ENCODE measurements at regions not wholly inside any gene's neighbourhood (a gene's known extent, or its start where the extent isn't known, plus 50 kb on each side); places are given as distances from the start of the nearest gene placed in this dataset.

- Mint-ChIP-seq H3K4me3 (no peak overlapping the region), H3K36me3 (no peaks in the 10 kb centered on the region), H3K27ac (no peak overlapping the region), H3K4me1 (no peaks in the 10 kb centered on the region), H3K27me3 (peaks cover 0 to 3% of the 10 kb centered on the region in 2 donors), H3K9me3 (no peaks in the 10 kb centered on the region)
- no peak for DNase-seq
- ChIA-PET POLR2A (no interaction called here), CTCF (no interaction called here)
- Histone ChIP-seq H3K4me1 (ENCODE audit: insufficient read depth, low read length) (no peaks in the 10 kb centered on the region), H3K36me3 (ENCODE audit: insufficient read depth, low read length) (no peaks in the 10 kb centered on the region), H3K27ac (ENCODE audit: low read depth, low read length) (no peak overlapping the region), H3K9me3 (ENCODE audit: low read length) (no peaks in the 10 kb centered on the region), H3K4me3 (ENCODE audit: low read length) (no peak overlapping the region), H3K27me3 (ENCODE audit: insufficient read depth, low read length, poor library complexity, severe bottlenecking) (no peaks in the 10 kb centered on the region)
These were observed 334.1 kb upstream of the MAN1A1 start for GRCh38 chr6:119683671-119684070.

GRCh38 chr6:119683031-119683430 is 333.5 kb upstream of the MAN1A1 start:
- Histone ChIP-seq H3K27ac (ENCODE audit: low read depth, low read length) (no peak overlapping the region), H3K36me3 (ENCODE audit: insufficient read depth, low read length) (no peaks in the 10 kb centered on the region), H3K4me1 (ENCODE audit: insufficient read depth, low read length) (no peaks in the 10 kb centered on the region), H3K9me3 (ENCODE audit: low read length) (no peaks in the 10 kb centered on the region), H3K27me3 (ENCODE audit: insufficient read depth, low read length, poor library complexity, severe bottlenecking) (no peaks in the 10 kb centered on the region), H3K4me3 (ENCODE audit: low read length) (no peak overlapping the region)
- no peak for DNase-seq
- H3K9me3 Mint-ChIP-seq = no peaks in the 10 kb centered on the region
- no peaks in the 10 kb centered on the region for H3K36me3 Mint-ChIP-seq
- CTCF ChIA-PET = no interaction called here
- peaks cover 0 to 3% of the 10 kb centered on the region in 2 donors for H3K27me3 Mint-ChIP-seq
- no peaks in the 10 kb centered on the region for H3K4me1 Mint-ChIP-seq
- no peak overlapping the region for H3K27ac Mint-ChIP-seq
- no peak overlapping the region for H3K4me3 Mint-ChIP-seq
- POLR2A ChIA-PET = no interaction called here

GRCh38 chr6:119678961-119679360 is 329.4 kb upstream of the MAN1A1 start:
- no peaks in the 10 kb centered on the region for H3K9me3 ChIP-seq (ENCODE audit: low read length)
- Mint-ChIP-seq H3K36me3 (no peaks in the 10 kb centered on the region), H3K27me3 (peaks cover 0 to 8% of the 10 kb centered on the region in 2 donors), H3K9me3 (no peaks in the 10 kb centered on the region), H3K4me1 (no peaks in the 10 kb centered on the region), H3K4me3 (no peak overlapping the region), H3K27ac (no peak overlapping the region)
- H3K27me3 ChIP-seq (ENCODE audit: insufficient read depth, low read length, poor library complexity, severe bottlenecking) = no peaks in the 10 kb centered on the region
- H3K4me3 ChIP-seq (ENCODE audit: low read length) = no peak overlapping the region
- ChIA-PET POLR2A (no interaction called here), CTCF (no interaction called here)
- no peaks in the 10 kb centered on the region for H3K4me1 ChIP-seq (ENCODE audit: insufficient read depth, low read length)
- no peak overlapping the region for H3K27ac ChIP-seq (ENCODE audit: low read depth, low read length)
- H3K36me3 ChIP-seq (ENCODE audit: insufficient read depth, low read length) = no peaks in the 10 kb centered on the region
- DNase-seq = no peak

DNA sequence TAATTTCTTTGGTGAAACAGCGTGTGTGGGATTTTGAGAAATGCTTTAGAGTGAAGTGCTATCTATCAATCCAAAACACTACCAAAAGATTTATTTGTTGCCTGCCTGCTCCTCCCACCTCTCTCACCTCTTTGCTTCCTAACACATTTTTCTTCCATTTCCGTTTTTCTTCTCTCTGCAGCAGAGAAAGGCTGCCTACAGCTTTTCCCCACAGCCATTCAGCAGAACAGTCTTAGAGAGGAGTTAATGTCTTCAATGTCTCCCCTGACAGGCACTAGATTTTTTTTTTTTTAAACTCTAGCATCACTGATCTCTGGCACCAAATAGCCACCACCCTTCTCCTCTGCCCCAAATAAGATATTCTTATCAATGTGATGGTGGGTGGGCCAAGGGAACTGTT is 327.8 kb upstream of the MAN1A1 start:
- ChIA-PET CTCF (no interaction called here), POLR2A (no interaction called here)
- Mint-ChIP-seq H3K4me3 (no peak overlapping the region), H3K27ac (no peak overlapping the region), H3K27me3 (peaks cover 0 to 8% of the 10 kb centered on the region in 2 donors), H3K4me1 (no peaks in the 10 kb centered on the region), H3K9me3 (no peaks in the 10 kb centered on the region), H3K36me3 (no peaks in the 10 kb centered on the region)
- Histone ChIP-seq H3K27ac (ENCODE audit: low read depth, low read length) (no peak overlapping the region), H3K4me1 (ENCODE audit: insufficient read depth, low read length) (no peaks in the 10 kb centered on the region), H3K9me3 (ENCODE audit: low read length) (no peaks in the 10 kb centered on the region), H3K27me3 (ENCODE audit: insufficient read depth, low read length, poor library complexity, severe bottlenecking) (no peaks in the 10 kb centered on the region), H3K4me3 (ENCODE audit: low read length) (no peak overlapping the region), H3K36me3 (ENCODE audit: insufficient read depth, low read length) (no peaks in the 10 kb centered on the region)
- no peak for DNase-seq

- H3K36me3 ChIP-seq (ENCODE audit: insufficient read depth, low read length) = no peaks in the 10 kb centered on the region
- H3K36me3 Mint-ChIP-seq = no peaks in the 10 kb centered on the region
- H3K4me1 Mint-ChIP-seq = no peaks in the 10 kb centered on the region
- no peak overlapping the region for H3K27ac Mint-ChIP-seq
- H3K27ac ChIP-seq (ENCODE audit: low read depth, low read length) = no peak overlapping the region
- POLR2A ChIA-PET = no interaction called here
- H3K9me3 ChIP-seq (ENCODE audit: low read length) = no peaks in the 10 kb centered on the region
- no peak overlapping the region for H3K4me3 Mint-ChIP-seq
- no peaks in the 10 kb centered on the region for H3K9me3 Mint-ChIP-seq
- peaks cover 0 to 6% of the 10 kb centered on the region in 2 donors for H3K27me3 Mint-ChIP-seq
- CTCF ChIA-PET = no interaction called here
- no peak overlapping the region for H3K4me3 ChIP-seq (ENCODE audit: low read length)
- no peak for DNase-seq
- H3K4me1 ChIP-seq (ENCODE audit: insufficient read depth, low read length) = no peaks in the 10 kb centered on the region
- H3K27me3 ChIP-seq (ENCODE audit: insufficient read depth, low read length, poor library complexity, severe bottlenecking) = no peaks in the 10 kb centered on the region
These were observed 327.4 kb upstream of the MAN1A1 start for GRCh38 chr6:119676961-119677360.

GRCh38 chr6:119676230-119676629 is 326.7 kb upstream of the MAN1A1 start:
- peaks cover 0 to 5% of the 10 kb centered on the region in 2 donors for H3K27me3 Mint-ChIP-seq
- no peaks in the 10 kb centered on the region for H3K9me3 Mint-ChIP-seq
- ChIA-PET POLR2A (no interaction called here), CTCF (no interaction called here)
- DNase-seq = no peak
- Histone ChIP-seq H3K4me3 (ENCODE audit: low read length) (no peak overlapping the region), H3K9me3 (ENCODE audit: low read length) (no peaks in the 10 kb centered on the region), H3K4me1 (ENCODE audit: insufficient read depth, low read length) (no peaks in the 10 kb centered on the region), H3K27me3 (ENCODE audit: insufficient read depth, low read length, poor library complexity, severe bottlenecking) (no peaks in the 10 kb centered on the region), H3K36me3 (ENCODE audit: insufficient read depth, low read length) (no peaks in the 10 kb centered on the region), H3K27ac (ENCODE audit: low read depth, low read length) (no peak overlapping the region)
- no peaks in the 10 kb centered on the region for H3K4me1 Mint-ChIP-seq
- H3K4me3 Mint-ChIP-seq = no peak overlapping the region
- H3K27ac Mint-ChIP-seq = no peak overlapping the region
- H3K36me3 Mint-ChIP-seq = no peaks in the 10 kb centered on the region

DNA sequence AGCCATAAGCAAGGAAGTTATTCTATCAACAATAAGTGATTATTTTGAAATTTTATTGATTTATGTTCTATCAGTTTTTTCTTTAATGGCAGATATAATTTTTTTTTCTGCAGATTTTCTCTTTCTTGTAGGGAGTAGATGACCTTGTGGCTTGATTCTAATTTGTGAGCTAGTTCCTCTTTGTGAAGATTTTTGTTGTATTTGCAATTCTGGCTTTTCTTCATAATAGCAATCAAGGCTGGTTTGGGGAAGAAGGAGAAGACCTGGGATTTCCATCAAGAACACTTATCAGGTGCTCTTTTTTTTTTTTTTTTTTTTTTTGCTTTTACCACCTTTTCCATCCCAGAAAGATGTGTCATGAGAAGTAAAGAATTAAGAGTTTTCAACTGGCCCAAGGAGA is 324.2 kb upstream of the MAN1A1 start:
- Mint-ChIP-seq H3K36me3 (no peaks in the 10 kb centered on the region), H3K4me1 (peaks cover 0 to 1% (median 0%) of the 10 kb centered on the region in 3 donors), H3K27me3 (peaks cover 0 to 5% of the 10 kb centered on the region in 2 donors), H3K27ac (no peak overlapping the region), H3K9me3 (no peaks in the 10 kb centered on the region), H3K4me3 (no peak overlapping the region)
- Histone ChIP-seq H3K4me1 (ENCODE audit: insufficient read depth, low read length) (no peaks in the 10 kb centered on the region), H3K9me3 (ENCODE audit: low read length) (no peaks in the 10 kb centered on the region), H3K27me3 (ENCODE audit: insufficient read depth, low read length, poor library complexity, severe bottlenecking) (no peaks in the 10 kb centered on the region), H3K27ac (ENCODE audit: low read depth, low read length) (no peak overlapping the region), H3K36me3 (ENCODE audit: insufficient read depth, low read length) (no peaks in the 10 kb centered on the region), H3K4me3 (ENCODE audit: low read length) (no peak overlapping the region)
- POLR2A ChIA-PET = no interaction called here
- CTCF ChIA-PET = no interaction called here
- DNase-seq = no peak

DNA sequence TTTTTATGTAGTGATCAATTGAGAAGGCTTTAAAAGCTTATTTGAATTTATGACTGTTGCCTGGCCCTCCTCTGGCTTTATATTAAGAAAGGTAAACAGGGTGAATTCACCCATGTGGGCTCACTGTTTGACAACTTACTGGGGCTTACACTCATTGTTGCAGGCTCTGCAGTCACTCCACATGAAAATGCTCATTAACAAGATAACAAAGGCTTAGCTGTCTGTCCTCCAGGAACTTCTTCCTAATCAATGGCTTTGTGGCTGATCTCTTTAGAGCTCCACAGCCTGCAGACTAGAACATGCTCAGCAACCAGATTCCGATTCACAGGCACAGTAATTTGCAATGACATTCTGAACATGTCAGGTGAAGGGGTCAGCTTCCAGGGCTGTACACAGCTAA is 323.2 kb upstream of the MAN1A1 start:
- POLR2A ChIA-PET = no interaction called here
- Histone ChIP-seq H3K27ac (ENCODE audit: low read depth, low read length) (no peak overlapping the region), H3K9me3 (ENCODE audit: low read length) (no peaks in the 10 kb centered on the region), H3K36me3 (ENCODE audit: insufficient read depth, low read length) (no peaks in the 10 kb centered on the region), H3K4me3 (ENCODE audit: low read length) (no peak overlapping the region), H3K4me1 (ENCODE audit: insufficient read depth, low read length) (no peaks in the 10 kb centered on the region), H3K27me3 (ENCODE audit: insufficient read depth, low read length, poor library complexity, severe bottlenecking) (no peaks in the 10 kb centered on the region)
- H3K9me3 Mint-ChIP-seq = no peaks in the 10 kb centered on the region
- no peak overlapping the region for H3K27ac Mint-ChIP-seq
- H3K27me3 Mint-ChIP-seq = peaks cover 0 to 5% of the 10 kb centered on the region in 2 donors
- no peak for DNase-seq
- CTCF ChIA-PET = no interaction called here
- no peaks in the 10 kb centered on the region for H3K36me3 Mint-ChIP-seq
- H3K4me1 Mint-ChIP-seq = peaks cover 0 to 6% (median 0%) of the 10 kb centered on the region in 3 donors
- no peak overlapping the region for H3K4me3 Mint-ChIP-seq

- Histone ChIP-seq H3K27me3 (ENCODE audit: insufficient read depth, low read length, poor library complexity, severe bottlenecking) (no peaks in the 10 kb centered on the region), H3K9me3 (ENCODE audit: low read length) (no peaks in the 10 kb centered on the region), H3K27ac (ENCODE audit: low read depth, low read length) (no peak overlapping the region), H3K4me3 (ENCODE audit: low read length) (no peak overlapping the region), H3K36me3 (ENCODE audit: insufficient read depth, low read length) (no peaks in the 10 kb centered on the region), H3K4me1 (ENCODE audit: insufficient read depth, low read length) (no peaks in the 10 kb centered on the region)
- Mint-ChIP-seq H3K9me3 (no peaks in the 10 kb centered on the region), H3K4me1 (peaks cover 0 to 6% (median 0%) of the 10 kb centered on the region in 3 donors), H3K27me3 (peaks cover 0 to 5% of the 10 kb centered on the region in 2 donors), H3K36me3 (no peaks in the 10 kb centered on the region), H3K4me3 (no peak overlapping the region), H3K27ac (no peak overlapping the region)
- no peak for DNase-seq
- CTCF ChIA-PET = no interaction called here
- POLR2A ChIA-PET = no interaction called here
These were observed 321.5 kb upstream of the MAN1A1 start for GRCh38 chr6:119671105-119671504.

All from CD8-positive, alpha-beta memory T cell (primary cell).